T follicular helper cell (primary cell): ENCODE measurements at regions not wholly inside any gene's neighbourhood (a gene's known extent, or its start where the extent isn't known, plus 50 kb on each side); places are given as distances from the start of the nearest gene placed in this dataset.
"Not testable (repeated sequence)": the region's sequence is repeated elsewhere in the genome, so short reads cannot be mapped to it uniquely, and the experiment has no call there.

Experiments used
- DNase-seq: peaks from one replicate; pipeline ENCODE4 v3.0.0-alpha.2; 2020; ENCODE audit warnings: low read depth

- DNase-seq = no peak
These were observed 304.5 kb downstream of the CCSER2 start for GRCh38 chr10:84632866-84633265.

- no peak for DNase-seq
These were observed 306.2 kb downstream of the CCSER2 start for GRCh38 chr10:84634636-84635035.

GRCh38 chr10:84650628-84651027, 322.2 kb downstream of the CCSER2 start:
- not testable (repeated sequence) for DNase-seq

GRCh38 chr10:84654671-84655070, 326.3 kb downstream of the CCSER2 start:
- DNase-seq = no peak

GRCh38 chr10:84659027-84659426, 330.6 kb downstream of the CCSER2 start:
- no peak for DNase-seq

GRCh38 chr10:84659497-84660439, 331.4 kb downstream of the CCSER2 start:
- DNase-seq = no peak

GRCh38 chr10:84660450-84661159, 332.2 kb downstream of the CCSER2 start:
- DNase-seq = no peak

GRCh38 chr10:84665211-84665610, 336.8 kb downstream of the CCSER2 start:
- no peak for DNase-seq

- DNase-seq = no peak
These were observed 337.6 kb downstream of the CCSER2 start for GRCh38 chr10:84665883-84666463.

- no peak for DNase-seq
These were observed 339.9 kb downstream of the CCSER2 start for GRCh38 chr10:84668186-84668763.

- DNase-seq = no peak
These were observed 346.7 kb downstream of the CCSER2 start for GRCh38 chr10:84675060-84675459.

GRCh38 chr10:84676536-84676935, 348.1 kb downstream of the CCSER2 start:
- no peak for DNase-seq

GRCh38 chr10:84681781-84682180, 353.4 kb downstream of the CCSER2 start:
- no peak for DNase-seq

- DNase-seq = no peak
These were observed 355.2 kb downstream of the CCSER2 start for GRCh38 chr10:84683550-84683949.

- no peak for DNase-seq
These were observed 355.8 kb downstream of the CCSER2 start for GRCh38 chr10:84683980-84684740.

- no peak for DNase-seq
These were observed 356.8 kb downstream of the CCSER2 start for GRCh38 chr10:84685047-84685660.

- DNase-seq = no peak
These were observed 364.6 kb downstream of the CCSER2 start for GRCh38 chr10:84693006-84693405.

GRCh38 chr10:84695902-84696301, 367.5 kb downstream of the CCSER2 start:
- no peak for DNase-seq

GRCh38 chr10:84696610-84697009, 368.2 kb downstream of the CCSER2 start:
- no peak for DNase-seq

- DNase-seq = no peak
These were observed 370.6 kb downstream of the CCSER2 start for GRCh38 chr10:84698989-84699388.
